ENCODE measurements at regions not wholly inside any gene's neighbourhood (a gene's known extent, or its start where the extent isn't known, plus 50 kb on each side); places are given as distances from the start of the nearest gene placed in this dataset.

GRCh38 chr10:125547010-125547650, 135.8 kb downstream of the TEX36 start:
- TF ChIP-seq CTCF (conservative IDR thresholded peaks at IDR 0.05; ENCODE audit: low read depth, low read length): 0 out of 2 replicates have a peak, but pooled peaks have one; percentile 23
- no peak for TF ChIP-seq EZH2 (IDR thresholded peaks at IDR 0.05; ENCODE audit: borderline replicate concordance, low read depth, low read length, poor library complexity, severe bottlenecking)
